GM12874 (cell line): ENCODE measurements at regions not wholly inside any gene's neighbourhood (a gene's known extent, or its start where the extent isn't known, plus 50 kb on each side); places are given as distances from the start of the nearest gene placed in this dataset.

Source experiments
- CTCF ChIP-seq: IDR thresholded peaks from 2 replicates; pipeline ENCODE4 v1.5.1; 2011; ENCODE audit warnings: low read depth, mild to moderate bottlenecking, control low read depth, low read length, moderate library complexity; ENCODE audit not compliant: insufficient read depth

- no peak for TF ChIP-seq CTCF
Measured at GRCh38 chr15:56812221-56812620, 78.9 kb upstream of the ZNF280D start.

DNA sequence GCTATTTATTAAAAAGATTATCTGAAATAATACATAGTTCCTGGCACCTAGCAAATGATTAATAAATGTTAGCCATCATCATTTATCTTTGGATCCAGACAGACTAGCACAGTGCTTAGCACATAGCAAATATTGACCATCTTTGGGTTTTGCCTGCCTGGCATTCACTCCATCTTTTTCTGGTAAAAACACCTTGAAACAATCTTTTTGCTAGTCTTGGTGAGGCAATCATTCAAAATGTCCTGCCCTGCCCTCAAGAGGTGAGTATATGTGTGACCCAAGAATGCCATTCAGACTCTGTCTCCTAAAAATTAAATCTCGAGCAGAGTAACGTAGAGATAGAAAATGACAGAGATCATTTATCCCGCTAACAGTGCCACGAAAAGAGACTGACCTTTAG is 78.3 kb upstream of the ZNF280D start:
- TF ChIP-seq CTCF: no peak

DNA sequence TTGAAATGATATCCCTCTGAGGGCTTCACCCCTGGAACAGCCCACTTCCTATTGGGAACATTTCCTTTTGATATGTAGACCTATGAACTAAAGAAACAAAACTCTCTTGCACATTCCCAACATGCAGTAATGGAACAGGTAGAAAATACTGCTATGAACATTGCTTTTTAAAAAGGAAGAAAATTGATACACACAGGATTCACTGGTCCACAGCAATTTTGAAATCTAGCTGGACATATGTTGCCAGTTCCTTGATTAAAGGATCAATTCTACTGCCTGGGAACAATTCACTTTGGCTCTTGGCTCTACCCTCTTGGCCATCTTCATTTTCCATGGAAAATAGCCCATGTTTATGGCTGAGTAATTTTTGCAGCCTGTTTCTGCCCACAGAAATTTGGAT is 74.9 kb upstream of the ZNF280D start:
- no peak for TF ChIP-seq CTCF

DNA sequence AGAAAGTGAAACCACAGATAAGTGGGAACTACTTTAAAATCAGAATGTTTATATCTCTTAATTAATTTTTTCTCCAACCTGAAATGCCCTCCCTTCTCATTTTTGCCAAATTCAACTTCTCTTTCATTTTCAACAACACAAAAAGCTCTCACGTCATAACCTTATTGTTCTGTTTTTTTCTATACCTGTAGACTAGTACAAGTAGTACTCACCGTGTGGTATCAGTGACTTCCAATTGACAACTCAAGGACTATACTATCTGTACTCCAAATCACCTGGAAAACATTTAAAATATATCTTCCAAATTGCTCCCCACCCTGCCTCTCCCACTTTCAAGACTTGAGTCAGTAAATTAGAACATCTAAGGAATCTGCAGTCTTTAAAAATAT is 72.8 kb upstream of the ZNF280D start:
- TF ChIP-seq CTCF: no peak

DNA sequence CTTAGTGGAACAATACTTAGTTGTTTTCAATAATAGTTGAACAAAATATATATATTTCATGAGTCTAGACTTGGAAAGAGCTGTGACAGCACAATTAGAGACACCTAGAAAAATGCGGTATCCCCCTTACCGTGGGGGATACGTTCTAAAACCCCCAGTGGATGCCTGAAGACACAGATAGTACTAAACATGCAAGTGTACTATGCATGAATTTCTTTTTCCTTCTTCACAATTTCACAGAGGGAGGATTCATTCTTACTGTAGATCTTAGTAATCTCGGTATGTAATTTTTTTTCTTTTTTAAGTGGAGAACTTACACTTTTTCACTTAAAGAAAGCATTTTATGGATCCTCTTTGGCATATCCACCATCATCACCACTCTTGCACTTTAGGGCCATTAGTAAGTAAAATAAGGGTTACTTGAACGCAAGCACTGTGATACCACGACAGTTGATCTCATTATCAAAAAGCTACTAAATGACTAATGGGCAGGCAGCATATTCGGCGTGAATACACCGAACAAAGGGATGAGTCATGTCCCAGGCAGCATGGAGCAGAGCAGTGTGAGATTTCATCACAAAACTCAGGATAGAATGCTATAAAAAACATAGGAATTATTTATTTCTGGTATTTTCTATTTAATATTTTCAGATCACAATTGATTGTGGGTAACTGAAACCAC is 72.3 kb upstream of the ZNF280D start:
- TF ChIP-seq CTCF: no peak

DNA sequence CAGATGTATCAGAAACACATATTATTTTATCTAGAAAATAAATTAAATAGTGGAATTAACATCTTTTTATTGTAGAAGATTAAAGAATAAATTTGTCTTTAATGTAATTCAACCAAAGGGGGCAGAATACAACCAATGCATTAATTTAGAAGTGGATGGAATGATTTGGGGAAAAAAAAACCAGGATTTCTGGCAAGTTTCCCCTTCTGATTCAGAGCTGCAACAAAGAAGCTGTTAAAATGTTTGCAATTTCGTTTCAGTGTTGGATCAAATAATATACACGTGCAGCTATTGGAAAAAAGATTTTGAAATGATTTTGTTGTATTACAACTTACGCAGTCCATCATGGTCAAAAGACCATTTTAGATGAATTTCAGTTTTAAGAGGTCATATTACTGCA is 71.6 kb upstream of the ZNF280D start:
- no peak for TF ChIP-seq CTCF

DNA sequence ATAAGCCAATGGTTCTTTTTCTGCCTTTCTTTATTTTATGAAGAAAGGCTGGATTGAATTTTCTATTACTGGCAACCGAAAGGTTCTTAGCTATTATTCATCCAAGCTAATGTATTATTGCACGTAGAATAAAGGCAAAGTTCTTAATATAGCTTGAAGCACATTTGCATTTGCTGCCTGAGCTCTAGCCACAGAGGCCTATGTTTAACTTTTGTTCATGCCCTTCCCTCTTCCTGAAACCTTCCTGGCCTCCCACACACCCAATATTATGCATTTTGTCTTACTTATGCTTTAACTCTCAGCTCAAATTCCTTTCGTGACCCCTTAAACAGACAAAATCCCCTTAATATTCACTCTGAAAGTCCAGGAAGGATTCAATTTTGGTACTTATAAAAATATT is 71.0 kb upstream of the ZNF280D start:
- TF ChIP-seq CTCF: no peak
